Suprapubic skin (tissue), 4 donors: ENCODE measurements at regions not wholly inside any gene's neighbourhood (a gene's known extent, or its start where the extent isn't known, plus 50 kb on each side); places are given as distances from the start of the nearest gene placed in this dataset.

Source experiments
- POLR2A ChIP-seq, 2 donors: fragments of 450-650 bp; IDR thresholded peaks; one replicate each; pipeline ENCODE4 v1.6.1; 2017; ENCODE audit warnings: antibody characterized with exemption in 2 of 2, mild to moderate bottlenecking in 2 of 2, moderate library complexity in 2 of 2
- POLR2AphosphoS5 ChIP-seq, 3 donors: sonication (generic); formaldehyde crosslinking; IDR thresholded peaks; one replicate each; pipeline ENCODE4 v1.6.1; 2017; ENCODE audit warnings: antibody characterized with exemption in 3 of 3

GRCh38 chr10:120657371-120657770 lies 193.8 kb upstream of the WDR11 start:
- TF ChIP-seq POLR2AphosphoS5 (IDR thresholded peaks at IDR 0.05) (no peak), POLR2A (IDR thresholded peaks at IDR 0.05) (no peak)
